Astrocyte (in vitro differentiated cells and primary cell): ENCODE measurements at regions not wholly inside any gene's neighbourhood (a gene's known extent, or its start where the extent isn't known, plus 50 kb on each side); places are given as distances from the start of the nearest gene placed in this dataset.

Experiments
- EZH2 ChIP-seq: IDR thresholded peaks from 2 replicates; pipeline ENCODE4 v1.6.1; 2012; ENCODE audit warnings: mild to moderate bottlenecking, low read length, inconsistent platforms; ENCODE audit not compliant: insufficient read depth
- TF ChIP-seq, protein P1 (sequence below): IDR thresholded peaks from 2 replicates; pipeline ENCODE4 v1.5.1; 2011; ENCODE audit warnings: low read depth, mild to moderate bottlenecking, inconsistent platforms, low read length, moderate library complexity; ENCODE audit not compliant: insufficient read depth

- TF ChIP-seq, protein P1, sequence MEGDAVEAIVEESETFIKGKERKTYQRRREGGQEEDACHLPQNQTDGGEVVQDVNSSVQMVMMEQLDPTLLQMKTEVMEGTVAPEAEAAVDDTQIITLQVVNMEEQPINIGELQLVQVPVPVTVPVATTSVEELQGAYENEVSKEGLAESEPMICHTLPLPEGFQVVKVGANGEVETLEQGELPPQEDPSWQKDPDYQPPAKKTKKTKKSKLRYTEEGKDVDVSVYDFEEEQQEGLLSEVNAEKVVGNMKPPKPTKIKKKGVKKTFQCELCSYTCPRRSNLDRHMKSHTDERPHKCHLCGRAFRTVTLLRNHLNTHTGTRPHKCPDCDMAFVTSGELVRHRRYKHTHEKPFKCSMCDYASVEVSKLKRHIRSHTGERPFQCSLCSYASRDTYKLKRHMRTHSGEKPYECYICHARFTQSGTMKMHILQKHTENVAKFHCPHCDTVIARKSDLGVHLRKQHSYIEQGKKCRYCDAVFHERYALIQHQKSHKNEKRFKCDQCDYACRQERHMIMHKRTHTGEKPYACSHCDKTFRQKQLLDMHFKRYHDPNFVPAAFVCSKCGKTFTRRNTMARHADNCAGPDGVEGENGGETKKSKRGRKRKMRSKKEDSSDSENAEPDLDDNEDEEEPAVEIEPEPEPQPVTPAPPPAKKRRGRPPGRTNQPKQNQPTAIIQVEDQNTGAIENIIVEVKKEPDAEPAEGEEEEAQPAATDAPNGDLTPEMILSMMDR, result no peak
- no peak for TF ChIP-seq EZH2
Observed at GRCh38 chr7:114854369-114854768, 67.5 kb upstream of the MDFIC start.
